Left cardiac atrium (tissue), 4 donors: ENCODE measurements at regions not wholly inside any gene's neighbourhood (a gene's known extent, or its start where the extent isn't known, plus 50 kb on each side); places are given as distances from the start of the nearest gene placed in this dataset.
"Not testable (repeated sequence)": the region's sequence is repeated elsewhere in the genome, so short reads cannot be mapped to it uniquely, and the experiment has no call there.

Experiments
- ATAC-seq, 2 donors: fragments of 200-7000 bp; cut with Tn5 transposase; one replicate each; pipeline ENCODE4 v1.9.1; 2020; ENCODE audit warnings: mild to moderate bottlenecking in 2 of 2, moderate library complexity in 2 of 2
- DNase-seq: peaks from one replicate; pipeline ENCODE4 v3.0.0-alpha.2; 2020
- intact Hi-C, 2 donors: fragments of 100-400 bp; cut with DNase I; formaldehyde crosslinking; loops; one replicate each; pipeline versions ENCODE4 v1.14.1 to v1.15.1; 2022 to 2023
- donor health status: DM: no; HTN: yes; CAD: no.
- donor health status: DM: no; HTN: yes; CAD: no; lungs with severe emphysema.
- donor health status: DM: yes; HTN: yes; CAD: no.
- donor health status: Dilated cardiomyopathy.

GRCh38 chr2:125172181-125172580, 1147.1 kb downstream of the CNTNAP5 start:
- DNase-seq: no peak
- ATAC-seq: no peak
- intact Hi-C loops: no loop called here

GRCh38 chr2:125175415-125175814, 1150.3 kb downstream of the CNTNAP5 start:
- intact Hi-C loops: no loop called here
- ATAC-seq: no peak
- no peak for DNase-seq

GRCh38 chr2:125185691-125186270, 1160.7 kb downstream of the CNTNAP5 start:
- DNase-seq: no peak
- intact Hi-C loops: no loop called here
- ATAC-seq: no peak

- intact Hi-C loops: no loop called here
- ATAC-seq: no peak
These were observed 1182.3 kb downstream of the CNTNAP5 start for GRCh38 chr2:125207431-125207830.

GRCh38 chr2:125216321-125216720, 1191.2 kb downstream of the CNTNAP5 start:
- intact Hi-C loops: no loop called here

More at GRCh38 chr2:125207431-125207830, 1182.3 kb downstream of the CNTNAP5 start:
- DNase-seq: no peak

GRCh38 chr2:125224188-125224587, 1199.1 kb downstream of the CNTNAP5 start:
- DNase-seq (no peak), ATAC-seq (no peak)
- intact Hi-C loops: no loop called here

More at GRCh38 chr2:125216321-125216720, 1191.2 kb downstream of the CNTNAP5 start:
- no peak for DNase-seq
- no peak for ATAC-seq

GRCh38 chr2:125224830-125225229, 1199.7 kb downstream of the CNTNAP5 start:
- ATAC-seq (no peak), DNase-seq (no peak)
- intact Hi-C loops: no loop called here

- no peak for ATAC-seq
- intact Hi-C loops: no loop called here
- DNase-seq: no peak
These were observed 1202.8 kb downstream of the CNTNAP5 start for GRCh38 chr2:125227843-125228392.

- intact Hi-C loops: no loop called here
- DNase-seq (no peak), ATAC-seq (no peak)
These were observed 1215.8 kb downstream of the CNTNAP5 start for GRCh38 chr2:125240870-125241269.

GRCh38 chr2:125243074-125243473, 1218.0 kb downstream of the CNTNAP5 start:
- DNase-seq (no peak), ATAC-seq (no peak)
- intact Hi-C loops: no loop called here

- intact Hi-C loops: no loop called here
- DNase-seq (no peak), ATAC-seq (no peak)
These were observed 1228.9 kb downstream of the CNTNAP5 start for GRCh38 chr2:125254010-125254409.

- ATAC-seq (no peak), DNase-seq (no peak)
- intact Hi-C loops: no loop called here
These were observed 1234.4 kb downstream of the CNTNAP5 start for GRCh38 chr2:125259451-125259850.

- intact Hi-C loops, ATAC-seq, DNase-seq: not testable (repeated sequence)
These were observed 1235.4 kb downstream of the CNTNAP5 start for GRCh38 chr2:125260366-125260930.

- intact Hi-C loops: no loop called here
- DNase-seq (no peak), ATAC-seq (no peak)
These were observed 1239.4 kb downstream of the CNTNAP5 start for GRCh38 chr2:125264453-125264852.

- DNase-seq (no peak), ATAC-seq (no peak)
- intact Hi-C loops: no loop called here
These were observed 1242.6 kb downstream of the CNTNAP5 start for GRCh38 chr2:125267683-125268082.

- DNase-seq (no peak), ATAC-seq (no peak)
- intact Hi-C loops: no loop called here
These were observed 1247.6 kb downstream of the CNTNAP5 start for GRCh38 chr2:125272651-125273050.

- intact Hi-C loops: no loop called here
- DNase-seq (no peak), ATAC-seq (no peak)
These were observed 1249.6 kb downstream of the CNTNAP5 start for GRCh38 chr2:125274718-125275117.

- ATAC-seq: no peak
- DNase-seq: no peak
- intact Hi-C loops: no loop called here
These were observed 1255.2 kb downstream of the CNTNAP5 start for GRCh38 chr2:125280265-125280664.

- ATAC-seq (no peak), DNase-seq (no peak)
- intact Hi-C loops: no loop called here
These were observed 1256.2 kb downstream of the CNTNAP5 start for GRCh38 chr2:125281242-125281641.

- ATAC-seq (no peak), DNase-seq (no peak)
- intact Hi-C loops: no loop called here
These were observed 1271.7 kb downstream of the CNTNAP5 start for GRCh38 chr2:125296742-125297141.
